HG02973 (cell line): ENCODE measurements at regions not wholly inside any gene's neighbourhood (a gene's known extent, or its start where the extent isn't known, plus 50 kb on each side); places are given as distances from the start of the nearest gene placed in this dataset.

Experiments used
- ATAC-seq: cut with Tn5 transposase; IDR thresholded peaks from one replicate; pipeline ENCODE4 v1.9.1; 2021; ENCODE audit warnings: moderate library complexity; ENCODE audit not compliant: unreplicated experiment

DNA sequence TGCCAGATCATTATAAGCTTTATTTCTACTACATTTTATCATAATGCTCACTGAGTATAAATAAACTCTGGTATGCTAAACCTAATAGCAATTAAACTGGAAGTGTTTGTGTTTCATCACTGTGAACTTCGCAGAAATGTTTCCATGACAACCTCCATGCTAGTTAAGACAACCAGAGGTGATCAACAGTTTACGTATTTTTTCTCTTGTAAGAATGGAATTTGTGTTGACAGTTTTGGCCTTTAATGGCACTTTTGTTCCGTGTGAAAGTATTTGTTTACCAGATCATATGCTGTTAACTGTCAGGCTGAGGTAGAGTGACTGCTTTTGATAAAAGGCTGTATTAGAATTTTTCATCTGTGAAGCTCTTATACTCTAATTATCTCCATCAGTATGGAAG lies 212.1 kb upstream of the PPP1R3A start:
- no peak for ATAC-seq

DNA sequence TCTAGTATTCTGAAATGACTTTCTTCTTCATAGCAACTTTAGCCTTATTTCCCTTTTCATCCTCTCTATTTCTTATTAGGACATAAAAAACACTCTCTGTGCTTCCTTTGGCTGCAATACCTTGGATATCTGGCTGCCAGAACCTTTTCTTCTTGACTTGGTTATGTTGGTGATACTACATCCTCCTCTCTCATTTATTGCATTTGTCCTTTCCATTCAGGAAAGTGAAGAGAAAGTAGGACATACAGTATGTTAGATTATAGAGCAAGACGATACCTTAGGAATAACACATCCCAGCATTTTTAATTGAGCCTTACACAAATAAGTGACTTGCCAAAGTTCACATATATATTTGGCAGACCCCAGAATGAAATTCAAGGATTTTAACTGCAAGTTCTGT lies 210.1 kb upstream of the PPP1R3A start:
- ATAC-seq: no peak

DNA sequence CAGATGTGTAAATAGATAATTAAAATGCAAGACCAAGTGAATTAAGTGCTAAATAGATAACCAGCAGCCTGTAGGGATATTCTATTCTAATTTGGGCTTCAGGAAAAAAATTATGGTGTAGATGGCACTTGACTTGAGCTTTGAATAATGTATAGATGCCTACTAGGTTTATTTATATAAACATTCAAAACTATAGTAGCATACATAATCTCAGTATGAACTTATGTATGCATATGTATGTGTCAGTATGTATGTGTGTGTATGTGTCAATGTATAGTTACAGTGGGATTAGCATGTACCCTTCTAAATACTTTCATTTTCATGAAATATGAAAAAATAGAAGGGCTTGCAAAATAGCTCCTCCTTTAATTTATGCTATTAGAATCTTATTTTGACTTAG lies 207.3 kb upstream of the PPP1R3A start:
- ATAC-seq: no peak

DNA sequence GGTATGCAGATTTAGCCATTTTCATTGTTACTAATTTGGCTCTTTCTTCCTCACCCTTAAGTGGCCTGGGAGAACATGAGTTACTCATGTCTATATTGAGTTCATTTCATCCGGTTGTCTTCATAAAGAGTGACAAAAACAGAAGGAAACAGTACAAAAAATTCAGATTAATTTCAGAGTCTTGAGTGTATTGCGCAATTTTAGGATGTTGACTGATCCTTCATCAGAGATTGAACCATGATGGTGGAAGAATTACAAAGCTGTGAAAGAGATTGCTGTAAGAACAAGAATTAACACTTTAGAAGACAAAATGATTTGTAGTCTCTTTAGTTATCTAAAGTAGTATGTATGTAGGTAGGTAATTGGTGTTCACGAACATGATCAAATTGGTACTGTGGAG lies 194.0 kb upstream of the PPP1R3A start:
- no peak for ATAC-seq

DNA sequence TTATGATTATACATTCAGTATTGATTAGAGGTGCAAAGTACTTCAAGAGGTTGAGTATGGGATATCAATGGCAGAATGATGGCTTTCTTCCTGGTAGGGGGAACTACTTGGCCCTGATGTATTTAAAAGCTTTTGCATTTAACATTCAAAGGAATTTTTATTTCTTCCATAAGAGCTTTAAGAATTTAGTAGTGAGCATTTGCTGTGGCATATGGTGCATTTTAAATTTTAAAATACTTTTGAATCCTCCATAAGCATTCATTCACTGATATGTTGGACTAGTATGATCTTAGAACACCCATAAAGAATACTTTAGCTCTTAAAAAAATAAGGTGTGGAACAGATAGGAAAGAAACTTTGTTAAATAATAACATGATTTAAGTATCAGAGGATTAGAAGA lies 191.9 kb upstream of the PPP1R3A start:
- ATAC-seq: no peak

DNA sequence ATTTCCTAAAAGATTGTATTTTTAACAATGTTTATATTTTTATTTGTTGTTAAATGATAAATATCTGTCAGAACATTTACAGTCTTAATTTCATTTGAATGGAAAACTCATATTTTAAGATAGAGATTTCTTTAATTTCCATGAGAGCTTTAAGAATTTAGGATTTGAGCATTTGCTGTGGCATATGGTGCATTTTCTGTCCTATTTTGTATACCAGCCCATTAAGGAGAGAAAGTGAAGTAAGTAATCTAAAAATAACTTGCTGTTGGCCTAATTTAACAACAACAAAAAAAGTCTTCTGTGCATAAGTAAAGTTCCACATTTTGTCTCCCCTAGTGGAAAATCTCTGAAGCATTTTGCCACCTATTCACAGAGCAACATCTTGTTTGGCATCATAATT lies 190.9 kb upstream of the PPP1R3A start:
- ATAC-seq: no peak

DNA sequence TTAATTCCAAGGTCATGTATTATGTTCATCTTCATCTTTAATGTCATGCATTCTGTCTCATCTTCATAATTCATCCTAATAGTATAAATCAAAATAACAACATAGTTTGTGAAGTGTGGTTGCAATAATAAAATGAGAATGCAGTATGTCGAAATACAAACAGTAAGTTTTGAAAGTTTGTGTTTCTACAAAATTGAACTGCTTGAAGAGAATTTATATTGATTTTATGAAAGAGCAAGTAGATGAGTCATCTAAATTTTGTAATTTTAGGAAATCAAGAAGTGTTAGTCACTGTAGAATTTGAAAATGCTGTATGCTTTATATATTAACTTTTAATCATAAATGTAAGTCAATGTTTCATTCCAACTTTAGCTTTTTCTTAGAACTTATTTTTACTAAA lies 190.5 kb upstream of the PPP1R3A start:
- ATAC-seq: no peak

DNA sequence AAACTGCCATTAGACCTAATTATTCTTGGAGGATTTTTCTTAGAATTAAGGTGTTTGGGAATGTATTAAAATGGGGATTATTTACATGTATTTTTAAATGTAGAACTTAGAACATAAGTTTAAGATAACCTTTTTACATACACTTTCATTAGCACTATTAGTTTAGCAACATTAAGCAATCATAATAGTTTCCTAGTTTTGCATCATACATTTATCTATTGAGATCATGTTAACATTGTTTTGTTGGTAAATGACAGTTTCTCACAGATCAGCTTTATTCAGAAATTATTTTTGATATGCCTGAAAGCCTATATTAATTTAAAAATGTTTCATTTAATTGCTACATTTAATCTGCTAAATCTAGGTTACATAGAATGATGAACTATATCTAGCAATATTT lies 189.7 kb upstream of the PPP1R3A start:
- no peak for ATAC-seq

DNA sequence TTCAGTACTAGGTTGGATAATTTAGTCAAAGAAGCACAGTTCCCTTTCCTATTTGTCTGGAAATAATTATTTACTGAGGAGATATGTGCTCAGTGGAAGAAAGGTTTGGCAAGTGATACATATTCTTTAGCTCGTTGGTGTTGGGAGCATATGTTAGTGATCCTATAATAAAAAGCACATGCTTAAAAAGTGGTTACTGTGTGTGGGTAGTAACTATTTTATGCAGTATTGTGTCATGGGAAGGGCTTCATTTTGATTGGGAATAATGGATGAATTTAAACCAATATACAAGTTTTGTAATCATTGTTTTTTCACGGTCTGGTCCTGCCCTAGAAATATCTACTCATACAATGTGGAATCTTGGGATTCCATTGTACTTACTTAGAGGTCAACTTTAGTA lies 188.7 kb upstream of the PPP1R3A start:
- ATAC-seq: no peak

DNA sequence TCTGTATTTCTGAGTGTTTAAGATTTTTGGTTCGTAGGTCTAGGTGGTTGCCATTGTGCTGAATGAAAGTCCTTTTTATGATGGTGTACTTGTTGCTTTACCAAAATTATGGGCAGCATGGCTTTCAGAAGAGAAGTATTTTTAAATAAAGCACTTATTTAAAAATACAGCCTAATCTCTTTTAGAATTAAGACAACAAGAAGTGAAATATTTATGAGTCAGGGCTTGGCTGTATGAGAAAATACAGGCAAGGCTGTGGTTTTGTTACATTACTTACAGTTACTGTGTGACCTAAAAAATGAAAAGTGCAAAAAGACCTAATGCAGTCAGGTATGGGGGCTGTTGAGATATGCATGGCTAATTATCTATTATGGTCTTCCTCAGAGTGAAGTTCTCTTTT lies 185.2 kb upstream of the PPP1R3A start:
- ATAC-seq: no peak

DNA sequence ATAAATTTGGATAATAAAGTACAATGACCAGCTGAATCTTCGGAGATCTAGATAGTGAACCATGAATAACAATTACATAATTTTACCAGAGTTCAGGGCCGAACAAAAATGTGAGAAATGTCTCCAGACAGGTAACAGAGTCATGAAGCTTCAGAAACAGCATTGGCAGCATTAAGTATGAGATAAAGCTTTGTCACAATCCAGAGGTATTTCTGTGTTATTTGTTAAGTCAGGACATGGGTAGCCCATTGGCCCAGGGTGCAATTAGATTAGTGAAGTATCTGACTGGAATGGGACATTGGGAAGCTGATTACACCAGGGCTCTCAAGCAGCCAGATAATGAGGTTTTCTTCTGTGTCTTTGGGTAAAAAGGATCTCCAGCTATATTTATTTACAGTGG lies 184.2 kb upstream of the PPP1R3A start:
- ATAC-seq: no peak

DNA sequence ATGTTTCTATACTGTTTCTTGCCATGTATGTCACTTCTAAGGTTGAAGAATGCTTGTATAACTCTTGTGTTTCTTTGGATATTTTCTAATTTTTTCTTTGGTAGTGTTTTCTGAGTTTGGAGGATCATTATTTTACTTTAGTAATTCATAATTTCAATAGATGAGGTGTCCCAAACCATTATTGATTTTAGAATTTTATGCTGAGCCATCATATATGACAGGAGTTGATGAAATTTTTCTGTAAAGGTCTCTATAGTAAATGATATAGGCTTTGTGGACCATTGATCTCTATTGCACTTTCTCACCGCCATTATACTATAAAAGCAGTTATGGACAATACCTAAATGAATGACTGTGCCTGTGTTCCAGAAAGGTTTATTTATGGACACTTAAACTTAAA lies 183.3 kb upstream of the PPP1R3A start:
- no peak for ATAC-seq

DNA sequence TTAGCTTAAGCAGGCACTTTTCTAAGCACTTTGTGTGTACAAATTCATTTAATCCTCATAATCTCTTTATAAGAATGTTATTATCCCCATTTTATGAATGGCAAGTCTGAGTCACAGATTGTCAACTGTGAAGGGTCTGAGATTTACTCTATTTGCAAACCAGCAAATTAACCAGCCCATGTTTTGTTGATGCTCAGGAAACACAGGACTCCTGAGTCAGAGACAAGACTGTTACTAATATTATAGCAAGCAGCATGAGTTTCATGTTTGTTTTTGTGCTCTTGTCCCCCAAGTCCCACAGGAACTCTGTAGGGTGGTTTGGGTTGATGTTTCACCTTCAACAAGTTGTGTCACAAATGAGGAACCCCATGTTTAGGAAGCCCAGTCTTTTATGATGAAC lies 182.0 kb upstream of the PPP1R3A start:
- ATAC-seq: no peak

DNA sequence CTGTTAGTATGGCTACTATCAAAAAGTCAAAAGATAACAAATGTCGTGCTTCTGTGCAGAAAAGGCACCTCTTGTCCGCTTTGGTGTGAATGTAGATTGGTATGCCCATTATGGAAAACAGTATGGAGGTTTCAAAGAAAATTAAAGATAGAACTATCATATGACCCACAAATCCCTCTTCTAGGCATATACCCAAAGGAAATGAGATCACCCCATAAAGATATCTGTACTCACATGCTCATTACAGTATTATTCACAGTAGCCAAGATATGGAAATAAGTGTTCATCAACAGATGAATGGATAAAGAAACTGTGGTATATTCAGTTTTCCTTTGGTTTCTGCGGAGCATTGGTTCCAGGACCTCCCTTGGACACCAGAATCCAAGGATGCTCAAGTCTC lies 180.5 kb upstream of the PPP1R3A start:
- no peak for ATAC-seq

DNA sequence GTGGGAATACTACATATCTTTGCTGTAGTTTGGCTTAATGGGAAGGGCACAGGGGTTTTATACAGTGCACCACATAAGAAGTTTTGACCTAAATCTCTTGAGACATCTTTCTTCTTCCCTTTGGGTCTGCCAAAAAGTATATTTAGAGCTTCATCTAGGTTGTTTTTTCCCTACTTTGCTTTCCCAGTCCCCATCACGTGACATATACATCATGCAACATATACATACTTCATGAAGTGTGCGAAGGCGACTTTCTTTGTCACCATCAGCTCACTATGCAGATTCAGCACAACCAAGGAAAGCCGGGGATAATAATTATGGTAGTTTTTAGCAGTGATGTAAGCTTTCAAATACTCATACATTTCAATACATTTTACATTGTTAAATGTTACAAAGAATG lies 177.1 kb upstream of the PPP1R3A start:
- ATAC-seq: no peak

DNA sequence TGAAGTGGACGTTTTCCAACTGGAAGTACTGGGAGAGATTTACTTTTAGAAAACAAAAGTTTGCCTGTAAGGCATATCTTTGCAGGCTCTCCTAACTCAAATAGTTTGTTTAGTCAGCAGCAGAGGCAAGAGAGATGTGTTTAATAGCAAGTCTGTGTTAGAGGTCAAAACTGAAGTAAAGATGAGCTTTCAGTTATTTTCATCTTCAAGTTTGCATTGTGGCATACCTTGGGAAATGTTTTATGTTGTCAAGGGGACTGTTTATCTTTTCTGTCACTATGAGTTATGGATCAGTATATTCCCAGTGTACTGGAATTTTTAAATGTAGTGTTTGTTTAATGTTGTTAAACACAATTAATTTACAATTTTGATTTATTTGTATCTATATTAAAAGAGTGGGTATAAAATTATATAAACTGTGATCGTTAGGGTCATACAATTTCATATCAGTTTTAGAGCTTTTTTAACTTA lies 169.7 kb upstream of the PPP1R3A start:
- ATAC-seq: no peak

DNA sequence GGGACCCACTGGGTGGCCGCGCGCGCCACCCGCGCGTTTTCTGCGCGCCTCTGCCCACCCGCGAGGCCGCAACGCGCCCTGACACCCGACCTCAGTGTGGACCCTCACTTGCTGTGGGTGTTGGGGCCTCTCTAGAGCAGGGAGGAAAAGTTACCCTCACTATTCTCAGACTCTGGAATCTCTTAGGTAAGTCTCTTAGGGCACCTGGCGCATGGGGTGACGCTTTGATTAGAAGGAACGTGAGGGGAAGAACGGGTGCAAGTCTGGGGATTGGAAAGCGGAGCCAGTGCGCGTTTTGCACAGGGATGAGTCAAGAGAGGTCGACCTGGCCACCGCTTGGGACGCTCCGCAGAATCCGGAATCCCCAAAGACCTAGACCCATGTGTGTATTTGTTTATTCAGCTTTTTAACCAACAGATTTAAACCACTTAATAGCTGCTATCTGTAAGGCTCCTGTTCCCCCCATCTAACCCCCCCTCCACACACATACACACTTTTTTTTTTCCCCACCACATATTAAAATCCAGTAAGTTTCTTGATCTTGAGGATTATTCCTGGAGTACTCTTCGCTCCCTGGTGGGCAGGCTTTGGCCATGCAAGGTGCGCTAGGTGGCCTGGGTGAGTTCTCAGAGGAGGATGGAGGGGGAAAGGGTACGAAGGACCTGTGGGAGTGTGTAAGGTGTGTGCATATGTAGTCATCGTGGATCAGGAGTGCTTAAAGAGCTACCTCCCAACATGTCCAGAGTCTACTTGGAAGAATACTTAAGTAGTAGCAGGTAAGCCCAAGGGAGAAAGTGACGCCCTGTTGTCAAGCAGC lies 169.1 kb upstream of the PPP1R3A start:
- no peak for ATAC-seq

DNA sequence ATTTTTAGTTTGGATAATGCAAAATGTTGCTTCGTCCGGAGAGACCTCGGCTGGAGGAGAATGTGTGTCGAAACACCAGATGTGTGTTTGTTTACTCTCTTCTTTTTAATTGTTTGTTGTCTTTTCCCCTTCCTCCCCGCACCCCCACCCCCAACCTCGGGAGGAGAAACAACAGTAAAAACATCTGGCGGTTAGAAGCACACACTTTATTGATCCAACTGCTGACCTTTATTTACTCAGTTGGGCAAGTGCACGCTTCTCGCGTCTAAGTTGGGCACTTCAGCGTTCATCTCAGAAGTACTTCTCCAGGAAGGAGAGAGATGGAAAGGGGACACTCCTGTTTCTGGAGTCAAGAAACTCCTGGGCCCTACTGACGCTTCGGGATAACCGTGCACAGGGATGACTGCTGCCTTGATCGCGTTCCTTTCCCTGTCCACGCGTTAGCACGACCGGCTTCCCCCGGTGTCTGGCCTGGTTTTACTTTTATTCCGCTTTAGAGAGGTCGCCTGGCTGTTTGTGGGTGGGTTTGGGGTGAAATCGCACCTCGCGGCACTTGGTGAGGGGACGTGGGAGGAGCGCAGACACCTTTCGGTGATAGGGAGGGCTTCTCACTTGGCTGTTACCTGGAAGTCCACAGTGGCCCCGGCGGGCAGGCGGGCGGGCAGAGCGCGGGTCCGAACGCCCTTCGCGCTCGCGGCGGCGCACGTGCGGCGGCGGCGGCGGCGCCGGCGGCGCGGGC lies 168.3 kb upstream of the PPP1R3A start:
- ATAC-seq: no peak

DNA sequence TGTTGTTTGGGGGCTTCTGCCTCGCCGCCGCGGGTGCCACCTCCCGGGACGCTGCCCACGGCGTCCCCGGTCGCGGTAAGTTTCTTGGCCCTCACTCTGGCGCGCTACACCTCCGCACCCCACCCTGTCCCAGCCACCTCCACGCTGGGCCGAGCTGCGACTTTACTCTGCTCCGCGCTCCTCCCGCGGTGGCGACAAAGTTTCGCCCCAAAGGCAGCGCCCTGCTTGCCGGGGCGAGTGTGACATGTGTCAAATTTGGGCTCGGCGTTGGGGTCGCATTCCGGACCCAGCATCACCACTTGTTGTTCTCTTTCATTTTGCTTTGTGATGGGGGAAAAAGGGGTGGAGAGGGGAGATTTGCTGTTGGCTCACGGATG lies 167.7 kb upstream of the PPP1R3A start:
- no peak for ATAC-seq

DNA sequence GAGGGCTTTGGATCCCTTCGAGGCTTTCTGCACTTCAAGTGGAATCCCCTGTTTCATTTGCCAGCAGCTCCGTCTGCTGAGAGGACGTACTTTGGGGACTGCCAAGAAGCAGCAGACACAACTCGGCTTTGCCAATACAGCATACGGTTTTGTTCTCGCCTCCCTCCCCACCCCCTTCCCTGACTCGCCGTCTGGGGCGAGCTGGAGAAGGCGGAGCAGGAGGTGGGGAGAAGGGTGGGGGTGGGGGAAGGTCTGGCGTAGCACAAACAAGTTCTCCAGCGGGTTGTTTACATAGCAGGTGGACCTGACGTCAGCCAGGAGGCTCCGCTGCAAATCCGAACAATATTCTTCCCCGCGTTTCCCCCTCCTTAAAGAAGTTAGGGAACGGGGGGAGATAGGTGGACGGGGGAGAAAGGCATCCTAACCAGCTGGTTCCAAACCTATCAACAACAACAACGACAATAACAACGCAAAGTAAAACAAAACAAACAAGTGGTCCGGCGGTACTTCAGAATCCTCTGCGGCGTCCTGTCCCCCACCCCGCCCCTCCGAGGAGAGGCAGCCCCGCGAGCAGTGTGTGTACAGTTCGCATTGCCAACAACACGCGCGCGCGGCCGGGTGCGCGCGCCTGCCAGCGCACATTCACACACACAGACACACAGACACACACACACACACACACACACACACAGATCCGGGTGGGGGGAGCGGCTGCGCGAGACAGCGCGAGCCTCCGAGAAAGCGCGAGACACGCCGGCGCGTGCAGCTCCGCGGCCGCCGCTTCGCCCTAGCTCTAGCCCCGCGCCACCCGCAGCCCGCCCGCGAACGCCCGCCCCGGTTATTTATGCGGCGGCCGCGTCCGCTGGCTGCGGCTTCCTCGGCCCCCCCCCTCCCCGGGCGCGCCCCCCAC lies 167.0 kb upstream of the PPP1R3A start:
- ATAC-seq: no peak

DNA sequence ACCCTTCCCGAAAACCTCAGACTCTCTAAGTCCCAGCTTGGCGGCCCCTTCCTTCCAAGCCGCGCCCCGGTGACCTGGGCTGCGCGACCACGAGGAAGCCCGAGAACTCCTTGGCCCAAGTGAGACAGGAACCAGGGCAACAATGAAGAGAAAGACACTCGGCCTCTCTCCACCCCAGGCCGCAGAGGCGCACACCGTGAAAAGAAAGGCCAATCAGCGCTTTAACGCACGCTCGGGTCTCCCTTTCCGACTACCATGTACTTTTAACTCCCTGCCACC lies 166.4 kb upstream of the PPP1R3A start:
- ATAC-seq: no peak
